D341Med (cell line): ENCODE measurements at regions not wholly inside any gene's neighbourhood (a gene's known extent, or its start where the extent isn't known, plus 50 kb on each side); places are given as distances from the start of the nearest gene placed in this dataset.
"Not testable (repeated sequence)": the region's sequence is repeated elsewhere in the genome, so short reads cannot be mapped to it uniquely, and the experiment has no call there.

ENCODE experiments used
- DNase-seq: peaks from one replicate; pipeline ENCODE4 v3.0.0; 2012; ENCODE audit warnings: low spot score

GRCh38 chr1:54474310-54475251, 68.4 kb upstream of the SSBP3 start:
- DNase-seq, result no peak

GRCh38 chr1:54471588-54471987, 65.4 kb upstream of the SSBP3 start:
- no peak for DNase-seq

- DNase-seq, result not testable (repeated sequence)
Observed at GRCh38 chr1:54469444-54469843, 63.2 kb upstream of the SSBP3 start.

GRCh38 chr1:54468288-54469084, 62.3 kb upstream of the SSBP3 start:
- not testable (repeated sequence) for DNase-seq

GRCh38 chr1:54465351-54465811, 59.2 kb upstream of the SSBP3 start:
- DNase-seq, result no peak

- DNase-seq, result no peak
Observed at GRCh38 chr1:54464477-54465146, 58.4 kb upstream of the SSBP3 start.

GRCh38 chr1:54464031-54464476, 57.9 kb upstream of the SSBP3 start:
- no peak for DNase-seq

GRCh38 chr1:54463259-54464030, 57.3 kb upstream of the SSBP3 start:
- peak; percentile 61 for DNase-seq

- DNase-seq, result no peak
Observed at GRCh38 chr1:54462597-54463258, 56.5 kb upstream of the SSBP3 start.

- no peak for DNase-seq
Observed at GRCh38 chr1:54461731-54462596, 55.8 kb upstream of the SSBP3 start.

- no peak for DNase-seq
Observed at GRCh38 chr1:54460861-54461387, 54.7 kb upstream of the SSBP3 start.

- DNase-seq, result no peak
Observed at GRCh38 chr1:54460351-54460750, 54.2 kb upstream of the SSBP3 start.

- no peak for DNase-seq
Observed at GRCh38 chr1:54459726-54460191, 53.6 kb upstream of the SSBP3 start.

- DNase-seq, result no peak
Observed at GRCh38 chr1:54459140-54459539, 52.9 kb upstream of the SSBP3 start.

GRCh38 chr1:54456921-54457529, 50.8 kb upstream of the SSBP3 start:
- no peak for DNase-seq

GRCh38 chr1:54456361-54456760, 50.2 kb upstream of the SSBP3 start:
- DNase-seq, result no peak
